Duodenal mucosa (tissue), 2 donors: ENCODE measurements at regions not wholly inside any gene's neighbourhood (a gene's known extent, or its start where the extent isn't known, plus 50 kb on each side); places are given as distances from the start of the nearest gene placed in this dataset.

Experiments used
- H3K27ac ChIP-seq: one replicate; pipeline ENCODE4 v1.7.0; 2013; ENCODE audit warnings: low read depth, low read length
- H3K27me3 ChIP-seq, 2 donors: one replicate each; pipeline ENCODE4 v1.7.0; 2013; ENCODE audit warnings: low read length in 2 of 2, control low read depth in 1 of 2; ENCODE audit not compliant: insufficient read depth in 2 of 2, control insufficient read depth in 1 of 2
- H3K36me3 ChIP-seq, 2 donors: one replicate each; pipeline ENCODE4 v1.7.0; 2013; ENCODE audit warnings: low read length in 2 of 2, control low read depth in 1 of 2; ENCODE audit not compliant: insufficient read depth in 2 of 2, control insufficient read depth in 1 of 2
- H3K4me1 ChIP-seq, 2 donors: one replicate each; pipeline ENCODE4 v1.7.0; 2013; ENCODE audit warnings: low read length in 2 of 2, control low read depth in 1 of 2; ENCODE audit not compliant: insufficient read depth in 2 of 2, control insufficient read depth in 1 of 2
- H3K4me3 ChIP-seq, 2 donors: one replicate each; pipeline ENCODE4 v1.7.0; 2013; ENCODE audit warnings: low read length in 2 of 2, low read depth in 1 of 2
- H3K9ac ChIP-seq, 2 donors: one replicate each; pipeline ENCODE4 v1.7.0; 2013; ENCODE audit warnings: low read length in 2 of 2, low read depth in 1 of 2
- H3K9me3 ChIP-seq, 2 donors: one replicate each; pipeline ENCODE4 v1.7.0; 2013; ENCODE audit warnings: low read length in 2 of 2, control low read depth in 1 of 2; ENCODE audit not compliant: control insufficient read depth in 1 of 2

DNA sequence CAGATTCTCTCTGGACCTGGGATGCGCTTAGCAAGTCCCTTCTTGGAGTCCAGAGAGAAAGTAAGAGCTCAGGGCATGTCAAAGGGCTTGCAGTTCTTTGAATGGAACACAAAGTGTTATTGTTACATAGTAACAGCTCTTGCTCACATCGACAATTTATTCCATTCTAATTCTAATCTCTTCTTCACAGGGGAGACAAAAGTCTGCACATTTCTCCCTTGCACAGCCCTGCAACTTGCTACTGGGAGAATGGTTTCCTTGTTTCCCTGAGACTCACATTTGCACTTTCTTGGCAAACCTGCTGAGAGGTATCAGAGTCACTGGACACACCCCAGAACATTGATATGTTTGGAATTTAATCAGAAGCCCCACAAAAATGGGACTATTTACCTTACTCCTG, 209.9 kb upstream of the IGF1 start:
- H3K9me3 ChIP-seq, result no peaks in the 10 kb centered on the region
- H3K9ac ChIP-seq, result no peak overlapping the region
- no peaks in the 10 kb centered on the region for H3K36me3 ChIP-seq
- no peak overlapping the region for H3K4me3 ChIP-seq
- no peak overlapping the region for H3K27ac ChIP-seq
- no peaks in the 10 kb centered on the region for H3K4me1 ChIP-seq
- H3K27me3 ChIP-seq, result no peaks in the 10 kb centered on the region

DNA sequence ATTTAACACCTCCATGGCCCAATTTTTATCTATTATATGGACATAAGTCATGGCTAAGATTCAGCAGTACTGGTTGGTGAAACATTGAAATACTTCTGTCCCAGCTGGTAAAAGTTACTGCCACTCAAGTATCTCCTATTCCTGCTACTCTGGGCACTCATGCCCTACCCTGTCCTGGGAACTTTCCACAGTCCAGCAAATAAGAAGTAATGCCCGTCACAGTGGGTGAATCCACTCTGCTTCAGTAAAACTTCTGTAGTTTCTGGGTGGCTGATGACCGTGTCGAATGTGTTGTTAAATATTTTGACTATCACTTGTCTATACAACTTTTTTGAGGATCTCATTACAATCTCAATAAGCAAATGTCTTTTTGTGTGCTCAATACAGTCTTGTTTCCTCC, 209.3 kb upstream of the IGF1 start:
- Histone ChIP-seq H3K36me3 (no peaks in the 10 kb centered on the region), H3K27ac (no peak overlapping the region), H3K4me1 (no peaks in the 10 kb centered on the region), H3K9me3 (no peaks in the 10 kb centered on the region), H3K9ac (no peak overlapping the region), H3K27me3 (no peaks in the 10 kb centered on the region), H3K4me3 (no peak overlapping the region)

DNA sequence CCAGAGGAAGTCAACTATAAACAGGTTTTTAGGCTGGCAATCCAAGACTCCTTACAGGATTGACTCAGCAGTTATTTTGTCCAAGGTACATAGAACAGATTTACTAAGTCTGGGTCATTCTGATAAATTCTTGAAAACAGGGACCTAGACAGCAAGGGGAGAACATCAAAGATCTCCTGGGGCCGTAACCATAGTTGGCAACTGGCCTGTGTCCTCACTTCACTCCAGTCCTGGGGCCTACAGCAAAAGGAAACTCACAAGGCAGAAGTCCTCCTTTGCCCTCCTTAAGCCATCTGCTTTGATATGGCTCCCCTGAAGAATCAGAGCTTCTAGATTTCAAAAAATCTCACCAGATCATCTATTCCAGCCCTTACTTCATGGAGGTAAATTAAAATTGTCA, 207.2 kb upstream of the IGF1 start:
- Histone ChIP-seq H3K27me3 (no peaks in the 10 kb centered on the region), H3K4me3 (no peak overlapping the region), H3K4me1 (no peaks in the 10 kb centered on the region), H3K36me3 (no peaks in the 10 kb centered on the region), H3K27ac (no peak overlapping the region), H3K9me3 (no peaks in the 10 kb centered on the region), H3K9ac (no peak overlapping the region)

DNA sequence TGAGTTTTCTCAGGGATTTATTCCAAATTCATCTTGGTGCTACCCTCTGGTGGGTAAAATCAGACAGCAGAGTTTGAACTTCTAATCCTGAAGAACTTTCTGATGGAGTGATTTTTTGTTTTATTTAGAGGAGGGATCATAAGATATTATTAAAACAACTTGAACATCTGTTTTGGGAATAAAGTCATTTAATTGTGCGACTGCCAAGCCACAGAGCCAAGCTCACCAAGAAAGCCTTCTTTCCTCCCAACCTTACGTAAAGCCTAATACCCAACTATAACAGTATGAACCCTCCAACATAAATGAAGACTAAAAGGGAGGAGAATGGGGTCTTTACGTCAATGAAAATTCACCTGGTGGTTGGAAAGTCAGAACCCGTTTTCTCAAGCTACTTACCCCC, 205.5 kb upstream of the IGF1 start:
- Histone ChIP-seq H3K9ac (no peak overlapping the region), H3K4me3 (no peak overlapping the region), H3K36me3 (no peaks in the 10 kb centered on the region), H3K4me1 (no peaks in the 10 kb centered on the region), H3K27ac (no peak overlapping the region), H3K9me3 (no peaks in the 10 kb centered on the region), H3K27me3 (no peaks in the 10 kb centered on the region)

DNA sequence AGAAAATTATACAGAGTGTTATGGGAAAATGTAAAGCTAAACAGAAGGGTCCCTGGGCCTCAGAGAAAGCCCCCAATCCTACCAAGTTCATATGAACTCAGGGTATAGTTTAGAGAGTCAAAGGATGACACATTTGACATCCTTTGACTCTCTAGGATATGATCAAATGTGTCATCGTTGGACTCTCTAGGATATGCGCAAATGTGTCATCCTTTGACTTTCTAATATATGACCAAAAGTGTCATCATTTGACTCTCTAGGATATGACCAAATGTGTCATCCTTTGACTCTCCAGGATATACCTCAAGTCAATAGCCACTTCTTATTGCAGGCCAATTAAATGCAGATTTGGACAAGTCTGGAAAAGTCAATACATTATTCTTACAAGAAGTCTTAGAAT, 204.8 kb upstream of the IGF1 start:
- H3K9me3 ChIP-seq, result no peaks in the 10 kb centered on the region
- no peak overlapping the region for H3K9ac ChIP-seq
- no peaks in the 10 kb centered on the region for H3K27me3 ChIP-seq
- H3K27ac ChIP-seq, result no peak overlapping the region
- H3K4me1 ChIP-seq, result no peaks in the 10 kb centered on the region
- no peak overlapping the region for H3K4me3 ChIP-seq
- no peaks in the 10 kb centered on the region for H3K36me3 ChIP-seq

DNA sequence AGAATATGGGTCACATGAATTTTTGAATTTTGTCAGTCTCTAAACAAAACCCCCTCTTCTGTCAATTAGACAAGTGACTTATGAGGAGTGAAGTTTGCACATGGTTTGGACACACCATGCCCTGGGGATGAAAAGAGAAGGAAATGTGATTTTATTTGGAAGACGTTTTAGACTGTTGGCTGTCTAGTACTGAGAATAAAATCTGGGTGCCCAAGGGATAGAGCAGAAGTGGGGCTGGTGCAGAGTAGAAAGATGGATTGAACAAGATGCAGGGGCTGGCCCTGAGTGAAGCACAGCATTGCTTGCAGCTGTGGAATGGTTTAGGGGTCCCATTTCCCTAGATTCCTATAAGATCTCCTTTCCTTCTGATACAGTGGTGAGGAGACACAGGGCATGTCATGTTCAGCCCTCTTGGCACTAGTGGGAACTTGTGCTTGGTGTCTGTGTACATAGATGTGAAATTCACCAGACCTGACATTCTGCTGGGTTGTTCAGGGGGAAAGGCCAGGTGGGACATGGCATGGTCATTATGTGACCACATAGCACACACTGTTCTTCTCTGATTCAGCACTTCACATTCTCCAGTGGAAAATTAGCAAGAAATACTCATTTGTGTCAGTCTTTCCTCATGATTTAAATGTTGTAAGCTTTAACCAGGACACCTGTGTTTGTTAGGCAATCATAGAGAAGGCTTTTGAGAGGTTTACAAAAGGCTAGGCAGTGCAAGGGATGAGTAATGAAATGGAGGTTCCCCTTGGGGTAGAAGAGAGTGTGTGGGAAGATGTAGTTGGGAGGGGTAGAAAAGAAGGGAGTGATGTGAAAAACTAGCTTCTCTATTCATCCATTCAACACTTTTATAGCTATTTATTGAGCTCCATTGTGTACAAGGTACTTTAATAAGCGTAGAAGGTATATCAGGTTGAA, 202.3 kb upstream of the IGF1 start:
- Histone ChIP-seq H3K4me1 (no peaks in the 10 kb centered on the region), H3K27me3 (no peaks in the 10 kb centered on the region), H3K9me3 (no peaks in the 10 kb centered on the region), H3K4me3 (no peak overlapping the region), H3K36me3 (no peaks in the 10 kb centered on the region), H3K9ac (no peak overlapping the region), H3K27ac (no peak overlapping the region)

DNA sequence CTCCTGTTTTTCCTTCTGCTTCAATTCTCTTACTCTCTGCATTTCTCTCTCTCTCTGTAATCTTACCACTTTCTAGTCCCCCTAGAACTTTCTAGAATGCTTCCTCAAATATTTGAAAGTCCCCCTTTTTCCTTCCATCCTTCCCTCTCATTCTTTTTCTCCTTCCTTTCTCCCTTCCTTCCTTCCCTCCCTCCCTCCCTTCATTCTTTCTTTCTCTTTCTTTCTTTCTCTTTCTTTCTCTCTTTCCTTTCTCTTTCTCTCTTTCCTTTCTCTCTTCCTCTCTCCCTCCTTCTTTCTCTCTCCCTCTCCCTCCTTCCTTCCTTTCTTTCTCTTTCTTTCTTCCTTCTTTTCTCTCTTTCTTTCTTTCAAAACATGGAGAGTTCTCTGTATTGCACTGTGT, 201.4 kb upstream of the IGF1 start:
- Histone ChIP-seq H3K27me3 (no peaks in the 10 kb centered on the region), H3K9ac (no peak overlapping the region), H3K27ac (no peak overlapping the region), H3K9me3 (no peaks in the 10 kb centered on the region), H3K36me3 (no peaks in the 10 kb centered on the region), H3K4me1 (no peaks in the 10 kb centered on the region), H3K4me3 (no peak overlapping the region)

DNA sequence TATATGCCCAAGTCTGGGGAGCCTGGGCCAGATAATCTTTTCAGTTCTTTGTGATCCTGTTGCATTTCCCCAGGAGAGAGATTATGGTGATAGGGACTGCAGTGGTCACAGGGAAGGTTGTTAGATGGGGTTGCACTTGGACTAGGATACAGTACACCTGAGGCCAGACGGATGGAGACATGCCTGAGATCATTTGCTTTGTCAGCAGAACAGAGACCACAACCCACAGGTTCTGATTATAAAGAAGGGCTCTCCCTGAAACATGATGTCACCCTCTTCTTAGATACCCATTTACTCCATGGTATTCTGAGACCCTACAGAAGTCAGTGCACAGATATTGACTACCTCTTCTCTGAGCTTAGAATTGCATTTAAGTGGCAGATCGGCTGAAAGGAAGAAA, 200.9 kb upstream of the IGF1 start:
- H3K27me3 ChIP-seq, result no peaks in the 10 kb centered on the region
- H3K9me3 ChIP-seq, result no peaks in the 10 kb centered on the region
- H3K27ac ChIP-seq, result no peak overlapping the region
- H3K36me3 ChIP-seq, result no peaks in the 10 kb centered on the region
- H3K9ac ChIP-seq, result no peak overlapping the region
- no peaks in the 10 kb centered on the region for H3K4me1 ChIP-seq
- H3K4me3 ChIP-seq, result no peak overlapping the region

DNA sequence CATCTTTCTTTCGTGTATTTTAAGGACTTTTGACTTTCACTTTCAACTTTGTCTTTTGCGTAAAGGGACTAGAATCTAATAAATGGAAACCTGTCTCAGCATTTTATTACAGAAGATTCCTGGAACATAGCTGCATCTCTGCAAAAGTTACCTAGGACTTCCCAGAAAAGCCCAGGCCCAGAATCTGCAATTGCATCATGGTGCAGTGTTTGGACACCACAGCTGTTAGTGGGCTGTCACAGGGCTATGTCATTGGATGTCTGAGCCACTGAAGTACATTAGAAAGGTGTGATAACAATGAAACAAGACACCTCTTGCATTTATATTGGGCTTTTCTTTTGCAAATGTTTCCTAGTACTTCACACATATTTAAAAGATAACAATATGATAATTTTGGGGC, 199.9 kb upstream of the IGF1 start:
- Histone ChIP-seq H3K4me3 (no peak overlapping the region), H3K9ac (no peak overlapping the region), H3K4me1 (no peaks in the 10 kb centered on the region), H3K27me3 (no peaks in the 10 kb centered on the region), H3K27ac (no peak overlapping the region), H3K9me3 (no peaks in the 10 kb centered on the region), H3K36me3 (no peaks in the 10 kb centered on the region)

DNA sequence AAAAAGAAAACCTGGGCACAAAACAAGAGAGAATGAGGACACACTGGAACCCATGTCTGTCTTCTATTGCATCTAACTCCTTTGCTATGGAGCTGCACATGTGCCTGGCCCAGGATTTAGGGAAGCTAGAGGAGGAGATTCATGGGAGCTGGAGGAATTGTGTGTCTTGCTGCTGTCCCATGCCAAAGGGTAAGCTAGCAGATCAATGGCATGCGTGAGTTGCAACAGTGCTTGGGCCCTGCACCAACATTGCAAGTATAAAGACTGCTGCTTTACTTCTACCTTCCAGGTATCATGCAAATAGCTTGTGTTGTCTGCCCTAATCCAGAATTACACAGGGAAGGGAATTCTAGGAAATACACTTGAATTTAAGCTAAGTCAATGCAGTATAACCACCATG, 196.4 kb upstream of the IGF1 start:
- no peak overlapping the region for H3K9ac ChIP-seq
- H3K27ac ChIP-seq, result no peak overlapping the region
- H3K27me3 ChIP-seq, result no peaks in the 10 kb centered on the region
- H3K4me1 ChIP-seq, result no peaks in the 10 kb centered on the region
- no peak overlapping the region for H3K4me3 ChIP-seq
- H3K36me3 ChIP-seq, result no peaks in the 10 kb centered on the region
- peaks cover 5 to 14% of the 10 kb centered on the region in 2 donors for H3K9me3 ChIP-seq
